ENCODE measurements at regions not wholly inside any gene's neighbourhood (a gene's known extent, or its start where the extent isn't known, plus 50 kb on each side); places are given as distances from the start of the nearest gene placed in this dataset.

- no peak overlapping the region for H3K4me3 ChIP-seq (ENCODE audit: control insufficient read depth, low read depth, low read length)
- DNase-seq (ENCODE audit: low read depth) = no peak
- TF ChIP-seq, protein P1, sequence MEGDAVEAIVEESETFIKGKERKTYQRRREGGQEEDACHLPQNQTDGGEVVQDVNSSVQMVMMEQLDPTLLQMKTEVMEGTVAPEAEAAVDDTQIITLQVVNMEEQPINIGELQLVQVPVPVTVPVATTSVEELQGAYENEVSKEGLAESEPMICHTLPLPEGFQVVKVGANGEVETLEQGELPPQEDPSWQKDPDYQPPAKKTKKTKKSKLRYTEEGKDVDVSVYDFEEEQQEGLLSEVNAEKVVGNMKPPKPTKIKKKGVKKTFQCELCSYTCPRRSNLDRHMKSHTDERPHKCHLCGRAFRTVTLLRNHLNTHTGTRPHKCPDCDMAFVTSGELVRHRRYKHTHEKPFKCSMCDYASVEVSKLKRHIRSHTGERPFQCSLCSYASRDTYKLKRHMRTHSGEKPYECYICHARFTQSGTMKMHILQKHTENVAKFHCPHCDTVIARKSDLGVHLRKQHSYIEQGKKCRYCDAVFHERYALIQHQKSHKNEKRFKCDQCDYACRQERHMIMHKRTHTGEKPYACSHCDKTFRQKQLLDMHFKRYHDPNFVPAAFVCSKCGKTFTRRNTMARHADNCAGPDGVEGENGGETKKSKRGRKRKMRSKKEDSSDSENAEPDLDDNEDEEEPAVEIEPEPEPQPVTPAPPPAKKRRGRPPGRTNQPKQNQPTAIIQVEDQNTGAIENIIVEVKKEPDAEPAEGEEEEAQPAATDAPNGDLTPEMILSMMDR (IDR thresholded peaks at IDR 0.05; ENCODE audit: control insufficient read depth, insufficient read depth, low read depth, low read length, missing control alignments) = no peak
Measured at GRCh38 chr14:71373773-71374172, 466.5 kb downstream of the PCNX1 start.

DNA sequence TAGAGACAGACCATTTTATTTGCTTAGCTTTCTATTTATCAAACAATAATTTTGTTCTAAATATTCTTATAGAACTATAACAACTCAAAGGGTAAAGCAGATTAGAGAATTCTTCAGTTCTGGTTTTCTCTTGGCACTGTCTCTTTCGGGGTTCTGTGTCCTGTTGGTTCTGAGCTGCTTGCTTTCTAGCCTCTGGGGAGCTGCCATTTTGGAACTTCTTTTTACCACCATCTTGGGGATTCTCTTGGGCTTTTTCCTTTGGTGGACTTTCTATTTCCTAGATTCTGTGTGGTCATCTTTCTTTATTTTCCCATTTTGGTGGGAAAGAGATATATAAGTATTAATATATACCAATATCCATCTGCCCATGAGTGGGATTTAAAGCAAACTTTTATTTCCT is 467.7 kb downstream of the PCNX1 start:
- DNase-seq (ENCODE audit: low read depth) = no peak
- TF ChIP-seq, protein P1 (IDR thresholded peaks at IDR 0.05; ENCODE audit: control insufficient read depth, insufficient read depth, low read depth, low read length, missing control alignments) = no peak
- no peak overlapping the region for H3K4me3 ChIP-seq (ENCODE audit: control insufficient read depth, low read depth, low read length)

DNA sequence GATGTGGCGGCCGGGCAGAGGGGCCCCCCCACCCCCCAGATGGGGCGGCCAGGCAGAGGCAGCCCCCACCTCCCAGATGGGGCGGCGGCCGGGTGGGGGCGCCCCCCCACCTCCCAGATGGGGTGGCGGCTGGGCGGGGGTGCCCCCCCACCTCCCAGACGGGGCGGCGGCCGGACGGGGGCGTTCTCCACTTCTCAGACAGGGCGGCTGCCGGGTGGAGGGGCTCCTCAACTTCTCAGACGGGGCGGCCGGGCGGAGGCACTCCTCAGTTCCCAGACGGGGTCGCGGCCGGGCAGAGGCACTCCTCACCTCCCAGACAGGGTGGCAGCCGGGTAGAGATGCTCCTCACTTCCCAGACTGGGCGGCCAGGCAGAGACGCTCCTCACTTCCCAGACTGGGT is 469.8 kb downstream of the PCNX1 start:
- TF ChIP-seq, protein P1 (IDR thresholded peaks at IDR 0.05; ENCODE audit: control insufficient read depth, insufficient read depth, low read depth, low read length, missing control alignments) = no peak
- no peak overlapping the region for H3K4me3 ChIP-seq (ENCODE audit: control insufficient read depth, low read depth, low read length)

DNA sequence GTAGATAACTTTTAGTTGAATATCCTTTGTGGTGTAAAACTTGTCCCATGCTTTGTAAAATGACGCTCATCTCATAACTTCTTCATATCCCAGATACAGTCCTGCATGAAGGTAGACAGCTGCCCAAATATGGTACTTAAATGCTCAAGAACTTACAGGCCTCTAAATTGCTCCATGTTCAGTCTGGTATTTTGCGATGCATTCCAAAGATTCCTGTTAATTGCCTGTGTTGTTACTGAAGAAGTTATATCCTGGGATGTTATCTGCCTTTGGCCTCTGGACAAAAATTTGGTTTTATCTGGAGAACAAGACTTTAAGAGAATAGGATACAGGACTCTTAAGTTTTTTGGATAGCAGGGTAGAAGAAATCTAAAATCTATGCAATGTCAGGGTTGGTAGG is 473.0 kb downstream of the PCNX1 start:
- TF ChIP-seq, protein P1 (IDR thresholded peaks at IDR 0.05; ENCODE audit: control insufficient read depth, insufficient read depth, low read depth, low read length, missing control alignments) = no peak
- no peak for DNase-seq (ENCODE audit: low read depth)

More for the DNA sequence above, 469.8 kb downstream of the PCNX1 start:
- DNase-seq (ENCODE audit: low read depth) = no peak

GRCh38 chr14:71381814-71382213 is 474.6 kb downstream of the PCNX1 start:
- no peak overlapping the region for H3K4me3 ChIP-seq (ENCODE audit: control insufficient read depth, low read depth, low read length)
- TF ChIP-seq, protein P1 (IDR thresholded peaks at IDR 0.05; ENCODE audit: control insufficient read depth, insufficient read depth, low read depth, low read length, missing control alignments) = no peak
- DNase-seq (ENCODE audit: low read depth) = no peak

More for the DNA sequence above, 473.0 kb downstream of the PCNX1 start:
- H3K4me3 ChIP-seq (ENCODE audit: control insufficient read depth, low read depth, low read length) = no peak overlapping the region

DNA sequence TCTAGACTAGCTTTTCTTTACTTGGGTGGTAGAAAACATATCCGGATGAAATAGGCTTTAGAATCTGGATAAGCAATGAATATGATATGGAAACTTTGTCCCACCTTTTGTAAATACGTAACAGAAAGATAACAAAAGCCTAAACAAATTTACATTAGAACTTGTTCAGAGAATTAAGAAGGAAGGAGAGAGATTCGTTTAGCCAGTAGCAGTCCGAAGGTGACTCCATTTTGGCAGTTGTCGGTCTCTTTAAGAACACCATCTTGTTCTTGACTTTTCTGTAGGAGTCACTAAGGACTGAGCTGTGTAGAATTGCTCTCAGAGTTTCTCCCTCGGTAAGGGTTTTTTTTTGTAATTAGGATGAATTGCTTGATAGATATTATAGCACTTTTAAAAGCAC is 475.1 kb downstream of the PCNX1 start:
- TF ChIP-seq, protein P1 (IDR thresholded peaks at IDR 0.05; ENCODE audit: control insufficient read depth, insufficient read depth, low read depth, low read length, missing control alignments) = no peak

GRCh38 chr14:71383510-71383909 is 476.3 kb downstream of the PCNX1 start:
- no peak for DNase-seq (ENCODE audit: low read depth)
- no peak overlapping the region for H3K4me3 ChIP-seq (ENCODE audit: control insufficient read depth, low read depth, low read length)
- TF ChIP-seq, protein P1 (IDR thresholded peaks at IDR 0.05; ENCODE audit: control insufficient read depth, insufficient read depth, low read depth, low read length, missing control alignments) = no peak

More for the DNA sequence above, 475.1 kb downstream of the PCNX1 start:
- DNase-seq (ENCODE audit: low read depth) = no peak
- H3K4me3 ChIP-seq (ENCODE audit: control insufficient read depth, low read depth, low read length) = no peak overlapping the region

Data from AG09309 (cell line).